Sciatic nerve (tissue), 2 donors: ENCODE measurements at regions not wholly inside any gene's neighbourhood (a gene's known extent, or its start where the extent isn't known, plus 50 kb on each side); places are given as distances from the start of the nearest gene placed in this dataset.

Experiments
- ATAC-seq: fragments of 200-7000 bp; cut with Tn5 transposase; one replicate; pipeline ENCODE4 v1.9.1; 2020; ENCODE audit warnings: mild to moderate bottlenecking, moderate library complexity
- DNase-seq: peaks from one replicate; pipeline ENCODE4 v3.0.0-alpha.2; 2020; ENCODE audit warnings: low spot score
- intact Hi-C: fragments of 100-400 bp; cut with DNase I; formaldehyde crosslinking; loops from one replicate; pipeline ENCODE4 v1.14.2; 2022
- donor health status: DM: no; HTN: no; CAD: no.
- donor health status: DM: no; HTN: no; CAD: no.

GRCh38 chr13:40313269-40314200, 352.9 kb downstream of the FOXO1 start:
- DNase-seq (no peak), ATAC-seq (peak; percentile 29)
- intact Hi-C loops = no loop called here

- intact Hi-C loops = no loop called here
- DNase-seq (no peak), ATAC-seq (no peak)
Measured at GRCh38 chr13:40315416-40316064, 350.9 kb downstream of the FOXO1 start.

GRCh38 chr13:40316301-40316700, 350.1 kb downstream of the FOXO1 start:
- no peak for DNase-seq
- intact Hi-C loops = no loop called here
- ATAC-seq = no peak

- ATAC-seq (no peak), DNase-seq (no peak)
- intact Hi-C loops = no loop called here
Measured at GRCh38 chr13:40317980-40318327, 348.5 kb downstream of the FOXO1 start.

GRCh38 chr13:40318366-40318765, 348.1 kb downstream of the FOXO1 start:
- intact Hi-C loops = no loop called here
- ATAC-seq (no peak), DNase-seq (peak; percentile 70)

- intact Hi-C loops = no loop called here
- no peak for ATAC-seq
Measured at GRCh38 chr13:40319699-40320579, 346.5 kb downstream of the FOXO1 start.

GRCh38 chr13:40328091-40328490, 338.4 kb downstream of the FOXO1 start:
- ATAC-seq = no peak
- intact Hi-C loops = no loop called here
- no peak for DNase-seq

More at GRCh38 chr13:40319699-40320579, 346.5 kb downstream of the FOXO1 start:
- DNase-seq = no peak

- ATAC-seq (no peak), DNase-seq (no peak)
- intact Hi-C loops = no loop called here
Measured at GRCh38 chr13:40329781-40330485, 336.5 kb downstream of the FOXO1 start.

GRCh38 chr13:40330950-40331349, 335.5 kb downstream of the FOXO1 start:
- no peak for ATAC-seq

GRCh38 chr13:40331802-40332201, 334.6 kb downstream of the FOXO1 start:
- no peak for DNase-seq
- no peak for ATAC-seq
- intact Hi-C loops = no loop called here

More at GRCh38 chr13:40330950-40331349, 335.5 kb downstream of the FOXO1 start:
- intact Hi-C loops = no loop called here
- DNase-seq = no peak

- intact Hi-C loops = no loop called here
- no peak for DNase-seq
- ATAC-seq = no peak
Measured at GRCh38 chr13:40333226-40333625, 333.2 kb downstream of the FOXO1 start.

- no peak for ATAC-seq
- DNase-seq = no peak
- intact Hi-C loops = no loop called here
Measured at GRCh38 chr13:40334031-40334430, 332.4 kb downstream of the FOXO1 start.

- intact Hi-C loops = no loop called here
- ATAC-seq (no peak), DNase-seq (no peak)
Measured at GRCh38 chr13:40334616-40335015, 331.8 kb downstream of the FOXO1 start.

- DNase-seq (no peak), ATAC-seq (peak; percentile 36)
- intact Hi-C loops = no loop called here
Measured at GRCh38 chr13:40336228-40337221, 329.9 kb downstream of the FOXO1 start.

- ATAC-seq (no peak), DNase-seq (no peak)
- intact Hi-C loops = no loop called here
Measured at GRCh38 chr13:40337651-40338050, 328.8 kb downstream of the FOXO1 start.

- no peak for ATAC-seq
- DNase-seq = no peak
- intact Hi-C loops = no loop called here
Measured at GRCh38 chr13:40338217-40338616, 328.2 kb downstream of the FOXO1 start.

- ATAC-seq = no peak
Measured at GRCh38 chr13:40340368-40341095, 325.9 kb downstream of the FOXO1 start.

More at GRCh38 chr13:40340368-40341095, 325.9 kb downstream of the FOXO1 start:
- intact Hi-C loops = no loop called here
- DNase-seq = no peak
